HG02759 (cell line): ENCODE measurements at regions not wholly inside any gene's neighbourhood (a gene's known extent, or its start where the extent isn't known, plus 50 kb on each side); places are given as distances from the start of the nearest gene placed in this dataset.

ENCODE experiments used
- ATAC-seq: cut with Tn5 transposase; IDR thresholded peaks from one replicate; pipeline ENCODE4 v1.9.1; 2021; ENCODE audit warnings: mild to moderate bottlenecking, moderate library complexity; ENCODE audit not compliant: unreplicated experiment

GRCh38 chr4:178244785-178245184, 802.5 kb upstream of the AGA start:
- ATAC-seq: no peak

DNA sequence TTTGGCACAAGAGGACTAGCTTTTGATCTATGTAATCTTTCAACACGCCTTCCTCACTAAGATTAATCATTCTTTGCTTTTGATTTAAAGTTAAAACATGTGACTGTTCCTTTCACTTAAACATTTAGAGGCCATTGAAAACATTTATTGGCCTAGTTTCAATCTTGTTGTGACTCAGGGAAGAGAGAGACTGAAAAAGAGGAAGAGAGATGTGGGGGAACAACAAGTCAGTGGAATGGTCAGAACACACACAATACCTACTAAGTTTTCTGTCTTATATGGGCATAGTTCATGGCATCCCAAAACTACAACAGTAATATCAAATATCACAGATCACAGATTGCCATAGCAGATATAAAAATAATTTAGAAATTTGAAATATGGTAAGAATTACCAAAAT, 812.9 kb upstream of the AGA start:
- no peak for ATAC-seq

DNA sequence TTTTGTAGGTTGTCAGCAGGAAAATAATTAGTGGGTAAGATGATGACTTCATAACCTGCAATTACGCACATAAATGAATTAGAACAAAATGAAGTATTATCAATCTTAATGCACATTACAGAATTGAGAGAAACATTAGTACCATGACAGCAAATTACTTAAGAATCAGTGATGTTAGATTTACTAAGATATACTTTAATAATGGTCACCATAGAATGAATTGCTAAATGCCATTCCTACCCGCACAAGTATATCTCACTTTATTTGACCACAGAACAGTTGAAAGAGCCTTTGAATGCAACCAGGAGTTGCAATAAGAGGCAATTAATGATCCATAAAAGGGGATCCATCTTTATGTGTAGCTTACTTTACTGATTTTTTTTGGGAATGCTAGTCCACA, 816.4 kb upstream of the AGA start:
- no peak for ATAC-seq

GRCh38 chr4:178259566-178259965, 817.3 kb upstream of the AGA start:
- ATAC-seq: no peak

DNA sequence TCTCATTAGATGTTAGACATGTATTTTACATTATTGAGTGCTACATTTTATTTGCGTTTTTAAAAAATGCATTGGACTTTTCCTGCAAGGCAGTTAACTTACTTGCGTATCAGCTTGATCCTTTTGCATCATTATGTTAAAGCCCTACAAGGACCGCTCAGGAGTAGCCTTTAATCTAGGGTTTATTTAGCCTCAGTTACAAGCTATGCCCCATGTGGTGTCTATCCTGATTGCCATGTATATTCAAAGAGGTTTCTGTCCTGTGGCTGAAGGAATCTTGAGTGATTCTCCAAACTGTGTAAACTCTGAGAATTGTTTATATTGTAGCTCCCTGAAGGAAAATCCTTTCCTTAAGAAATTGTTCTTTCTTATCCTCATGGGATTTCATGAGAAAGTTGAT, 821.8 kb upstream of the AGA start:
- ATAC-seq: no peak

DNA sequence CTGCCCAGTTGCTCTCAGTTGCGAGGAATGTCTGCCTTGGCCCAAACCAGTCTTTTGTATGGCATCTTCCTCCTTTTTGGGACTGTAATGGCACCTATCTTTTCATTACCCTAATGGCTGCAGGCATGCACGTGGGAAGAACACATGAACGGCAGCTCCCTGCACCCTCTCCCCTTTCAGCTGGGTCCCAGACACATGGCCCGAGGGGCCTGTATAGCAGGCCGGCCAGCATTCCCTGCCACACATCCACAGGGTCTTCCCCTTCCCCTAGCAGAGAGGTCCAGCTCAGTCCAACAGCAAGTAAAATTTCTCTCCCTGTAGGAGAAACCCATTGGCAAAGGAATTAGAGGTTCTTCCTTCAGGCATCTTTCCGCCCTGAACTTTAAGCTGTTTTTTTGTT, 829.1 kb upstream of the AGA start:
- no peak for ATAC-seq

DNA sequence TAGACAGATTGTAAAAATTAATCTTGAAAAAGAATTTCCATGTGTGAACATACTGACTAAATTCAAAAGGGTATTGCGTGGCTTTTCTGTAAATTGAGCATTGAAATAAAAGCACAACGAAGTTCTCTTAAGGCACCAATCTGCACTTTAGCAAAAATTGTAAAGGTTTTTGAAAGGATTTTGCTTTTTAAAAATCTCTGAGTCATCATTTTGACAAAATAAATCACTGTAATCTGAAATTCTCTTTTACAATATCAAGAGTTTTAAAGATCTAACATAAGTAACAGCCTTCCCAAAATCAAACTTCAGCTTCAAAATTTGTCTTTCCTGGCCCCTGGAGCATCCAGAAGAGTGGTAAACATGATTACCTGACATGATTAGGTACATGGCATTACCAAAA, 830.9 kb upstream of the AGA start:
- ATAC-seq: no peak

- no peak for ATAC-seq
Measured at GRCh38 chr4:178275671-178276360, 833.6 kb upstream of the AGA start.

DNA sequence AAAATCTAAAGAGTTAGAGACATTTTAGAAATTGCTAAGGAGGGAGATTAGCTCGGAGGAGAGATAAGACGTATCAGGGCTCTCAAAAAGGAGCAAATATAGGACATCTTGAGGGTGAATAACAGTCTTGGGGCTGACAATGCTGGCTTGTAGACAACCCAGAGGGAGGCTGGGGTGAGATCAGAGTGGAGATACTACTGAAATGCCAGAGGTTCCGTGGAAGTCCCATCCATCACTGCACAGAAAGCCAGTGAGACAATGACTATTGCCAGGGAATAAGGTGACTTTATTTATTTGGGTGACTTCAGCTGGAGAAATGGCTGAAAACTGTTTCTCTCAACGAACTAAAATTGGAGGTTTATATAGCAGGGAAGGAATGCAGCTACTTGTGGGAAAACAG, 838.1 kb upstream of the AGA start:
- ATAC-seq: no peak

GRCh38 chr4:178288462-178288861, 846.2 kb upstream of the AGA start:
- no peak for ATAC-seq

GRCh38 chr4:178293601-178294000, 851.4 kb upstream of the AGA start:
- no peak for ATAC-seq

DNA sequence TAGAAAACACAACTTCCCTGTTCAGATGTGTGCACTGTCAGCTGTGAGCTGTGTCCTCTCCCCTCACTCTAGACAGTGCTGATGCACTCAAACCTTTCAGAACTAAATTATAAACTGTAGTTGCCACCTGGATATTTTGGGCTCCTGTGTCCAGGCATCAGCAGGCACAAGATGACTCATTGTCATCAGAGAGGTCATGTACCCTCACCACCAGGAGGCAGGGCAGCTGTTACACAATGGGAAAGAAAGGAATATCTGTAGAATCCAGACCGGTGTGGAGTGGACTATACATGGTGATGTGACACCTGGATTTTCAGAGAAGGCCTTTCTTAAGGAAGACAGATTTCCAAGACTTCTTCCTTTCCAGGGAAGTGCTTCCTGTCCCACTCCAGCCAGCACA, 854.4 kb upstream of the AGA start:
- ATAC-seq: no peak

DNA sequence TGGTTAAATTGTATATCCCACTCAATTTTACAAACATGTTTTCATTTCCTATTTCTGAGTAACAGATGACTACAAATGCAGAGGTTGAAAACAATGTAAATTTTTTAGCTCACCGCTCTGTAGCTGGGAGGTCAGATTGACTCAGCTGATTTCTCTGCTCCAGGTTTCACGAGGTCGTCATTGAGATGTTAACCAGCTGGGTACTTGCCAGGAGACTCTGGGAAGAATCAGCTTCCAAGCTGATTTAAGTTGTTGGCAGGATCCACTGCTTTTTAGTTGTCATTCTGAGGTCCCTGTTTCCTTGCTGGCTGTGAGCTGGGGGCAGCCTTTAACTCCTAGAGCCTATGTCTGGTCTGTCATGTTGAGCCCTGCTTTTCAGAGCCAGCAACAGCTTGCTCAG, 864.3 kb upstream of the AGA start:
- no peak for ATAC-seq

DNA sequence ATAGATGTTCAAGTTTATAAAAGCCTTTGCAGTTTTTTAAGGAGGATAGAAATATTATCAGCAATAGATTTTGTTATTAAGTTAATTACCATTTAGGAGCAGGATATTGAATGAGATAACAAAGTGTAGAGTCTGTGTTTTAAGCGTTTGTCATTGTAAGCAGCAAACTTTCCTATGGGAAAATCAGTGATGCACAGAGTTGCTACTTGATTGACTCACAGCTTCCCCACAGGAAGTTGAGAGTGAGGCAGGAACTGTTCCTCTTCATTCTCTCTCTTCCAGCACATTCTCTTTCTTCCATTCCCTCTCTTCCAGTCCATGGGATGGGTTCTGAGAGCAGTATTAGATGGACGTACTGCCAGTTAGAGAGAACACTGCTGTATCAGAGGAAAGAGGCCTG, 867.7 kb upstream of the AGA start:
- ATAC-seq: no peak

DNA sequence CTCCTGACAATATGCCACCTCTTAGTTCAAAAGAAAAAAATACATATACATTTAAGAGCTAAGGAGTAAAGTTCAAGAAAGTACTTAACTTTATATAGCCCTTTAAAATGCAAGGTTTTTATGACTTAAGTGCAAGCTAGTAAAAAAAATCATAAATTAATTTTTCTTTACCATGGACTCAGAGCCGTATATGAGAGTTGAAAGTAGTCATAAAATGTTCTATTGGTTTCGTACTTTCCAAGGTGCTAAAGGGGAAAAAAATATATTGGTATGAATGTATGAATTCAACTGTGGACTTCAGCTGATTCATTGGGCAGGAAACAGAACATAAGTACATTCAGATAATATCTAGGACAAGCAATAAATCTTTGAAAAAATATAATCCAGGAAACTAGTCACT, 869.8 kb upstream of the AGA start:
- ATAC-seq: no peak

DNA sequence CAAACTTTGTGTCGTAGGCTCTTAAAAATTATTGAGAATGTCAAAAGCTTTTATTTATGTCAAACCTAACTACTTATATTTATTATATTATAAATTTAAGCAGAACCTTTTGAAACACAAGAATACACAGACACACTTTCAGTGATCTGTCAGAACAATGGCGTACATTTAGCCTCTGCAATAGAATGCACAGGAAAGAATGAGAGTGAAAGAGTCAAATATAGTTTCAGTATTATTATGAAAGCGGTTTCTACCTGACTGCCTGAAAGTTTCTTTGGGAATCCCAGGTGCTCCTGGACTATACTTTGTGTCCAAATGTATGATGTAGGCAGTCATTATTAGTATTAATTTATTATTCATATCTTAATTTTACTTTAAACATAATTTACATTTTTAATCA, 872.0 kb upstream of the AGA start:
- no peak for ATAC-seq

DNA sequence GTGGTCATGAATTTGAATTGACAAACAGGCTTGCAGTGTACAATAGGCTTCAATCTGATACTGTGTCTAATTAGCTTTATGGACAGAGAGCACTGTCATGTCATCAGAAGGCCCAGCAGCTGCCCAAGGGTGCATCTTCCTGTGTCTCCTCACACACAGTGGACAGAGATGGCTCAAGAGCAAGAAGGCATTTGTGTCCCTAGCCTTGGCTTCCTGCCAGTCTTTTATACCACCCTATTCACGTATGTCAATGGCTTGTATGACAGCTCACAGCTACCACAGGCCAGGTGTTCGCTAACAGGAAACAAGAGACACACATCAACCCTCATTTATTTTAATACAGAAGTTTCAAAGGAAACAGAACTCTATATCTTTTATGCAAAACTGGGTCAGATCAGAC, 874.0 kb upstream of the AGA start:
- no peak for ATAC-seq

DNA sequence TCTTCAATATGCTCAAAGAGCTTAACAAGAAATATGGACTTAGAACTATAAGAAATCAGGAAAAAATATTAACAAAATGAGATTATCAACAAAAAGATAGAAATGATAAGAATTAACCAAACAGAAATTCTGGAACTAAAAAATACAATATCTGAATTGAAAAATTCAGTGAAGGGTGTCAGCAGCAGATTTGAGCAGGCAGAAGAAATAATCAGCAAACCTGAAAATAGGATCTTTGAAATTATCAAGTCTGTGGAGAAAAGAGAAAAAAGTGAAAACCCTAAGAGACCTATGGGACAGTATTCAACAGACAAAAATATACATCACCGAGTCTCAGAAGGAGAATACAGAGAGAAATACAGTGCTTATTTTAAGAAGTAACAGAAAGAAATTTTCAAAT, 877.8 kb upstream of the AGA start:
- no peak for ATAC-seq

GRCh38 chr4:178322524-178323183, 880.4 kb upstream of the AGA start:
- no peak for ATAC-seq

GRCh38 chr4:178329226-178329872, 887.1 kb upstream of the AGA start:
- ATAC-seq: no peak

DNA sequence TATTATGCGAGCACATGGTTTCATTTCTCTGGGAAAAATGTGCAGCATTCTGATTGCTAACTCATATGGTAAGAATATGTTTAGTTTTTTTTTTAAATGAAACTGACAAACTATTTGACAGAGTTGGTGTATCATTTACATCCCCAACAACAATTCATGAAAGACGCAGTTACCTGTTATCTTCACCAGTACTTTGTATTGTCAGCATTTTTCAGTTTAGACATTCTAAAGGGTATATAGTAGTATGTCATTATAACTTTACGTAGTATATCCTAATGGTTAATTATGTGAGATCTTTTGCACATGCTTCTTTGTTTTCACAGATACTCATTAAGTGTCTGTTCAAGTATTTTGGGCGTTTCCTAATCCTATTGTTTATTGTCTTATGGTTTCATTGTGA, 891.1 kb upstream of the AGA start:
- ATAC-seq: no peak

GRCh38 chr4:178339769-178340168, 897.5 kb upstream of the AGA start:
- ATAC-seq: no peak

DNA sequence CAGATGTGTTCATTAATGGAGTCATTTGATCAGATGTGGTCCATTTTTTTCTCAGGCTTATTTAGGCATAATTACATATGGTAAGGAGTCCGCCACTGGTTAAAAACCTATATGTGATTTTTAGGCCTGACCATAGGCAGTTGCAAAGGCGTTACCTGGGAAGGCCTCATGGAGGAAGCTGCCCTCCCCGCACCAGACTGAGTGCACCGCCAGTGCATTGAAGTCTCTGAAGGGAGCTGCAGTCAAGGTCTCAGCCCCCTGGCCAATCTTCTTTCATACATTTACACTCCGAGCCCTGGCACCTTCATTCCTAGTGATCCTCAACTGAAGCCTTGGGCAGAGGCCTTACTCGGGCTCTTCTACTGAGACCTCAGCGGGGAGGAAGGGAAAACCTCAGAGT, 898.2 kb upstream of the AGA start:
- no peak for ATAC-seq
